H54 (cell line): ENCODE measurements at regions not wholly inside any gene's neighbourhood (a gene's known extent, or its start where the extent isn't known, plus 50 kb on each side); places are given as distances from the start of the nearest gene placed in this dataset.

Experiments used
- DNase-seq: peaks from one replicate; pipeline ENCODE4 v3.0.0; 2011; ENCODE audit warnings: low spot score, mixed read lengths; ENCODE audit not compliant: insufficient read length
- FAIRE-seq: peaks from 3 replicates; lab custom pipeline; 2011; peaks lifted over from hg19 to GRCh38; lab: Jason Lieb, UNC
- POLR2A ChIP-seq: IDR thresholded peaks from 2 replicates; pipeline ENCODE4 v1.6.1; 2011; ENCODE audit warnings: low read depth, mild to moderate bottlenecking, low read length

GRCh38 chr2:18312818-18313217 is 247.6 kb downstream of the RDH14 start:
- TF ChIP-seq POLR2A: no peak
- FAIRE-seq (no peak), DNase-seq (no peak)

GRCh38 chr2:18311420-18312195 is 248.8 kb downstream of the RDH14 start:
- no peak for TF ChIP-seq POLR2A
- FAIRE-seq (no peak), DNase-seq (no peak)

GRCh38 chr2:18309627-18310026 is 250.8 kb downstream of the RDH14 start:
- DNase-seq (no peak), FAIRE-seq (no peak)
- no peak for TF ChIP-seq POLR2A

GRCh38 chr2:18309188-18309587 is 251.3 kb downstream of the RDH14 start:
- no peak for DNase-seq
- TF ChIP-seq POLR2A: no peak
- no peak for FAIRE-seq

- FAIRE-seq: no peak
- no peak for DNase-seq
- no peak for TF ChIP-seq POLR2A
Observed at GRCh38 chr2:18304849-18305248, 255.6 kb downstream of the RDH14 start.

GRCh38 chr2:18301421-18302139 is 258.9 kb downstream of the RDH14 start:
- TF ChIP-seq POLR2A: no peak
- no peak for DNase-seq
- no peak for FAIRE-seq

- FAIRE-seq: peak; percentile 94
- TF ChIP-seq POLR2A: no peak
- peak; percentile 1 for DNase-seq
Observed at GRCh38 chr2:18299423-18300212, 260.8 kb downstream of the RDH14 start.

- FAIRE-seq: peak; percentile 23
- no peak for TF ChIP-seq POLR2A
- no peak for DNase-seq
Observed at GRCh38 chr2:18297534-18298058, 262.9 kb downstream of the RDH14 start.

- no peak for FAIRE-seq
- DNase-seq: no peak
Observed at GRCh38 chr2:18290386-18290785, 270.1 kb downstream of the RDH14 start.

GRCh38 chr2:18286897-18287296 is 273.6 kb downstream of the RDH14 start:
- FAIRE-seq (no peak), DNase-seq (no peak)
- TF ChIP-seq POLR2A: no peak

More at GRCh38 chr2:18290386-18290785, 270.1 kb downstream of the RDH14 start:
- no peak for TF ChIP-seq POLR2A

GRCh38 chr2:18284331-18284730 is 276.1 kb downstream of the RDH14 start:
- no peak for DNase-seq
- TF ChIP-seq POLR2A: no peak
- FAIRE-seq: no peak

- DNase-seq (no peak), FAIRE-seq (no peak)
- TF ChIP-seq POLR2A: no peak
Observed at GRCh38 chr2:18282026-18282425, 278.4 kb downstream of the RDH14 start.

- DNase-seq: no peak
- no peak for FAIRE-seq
- TF ChIP-seq POLR2A: no peak
Observed at GRCh38 chr2:18276583-18277075, 283.8 kb downstream of the RDH14 start.
